Left ventricle myocardium inferior (tissue), 1 donor: ENCODE measurements at regions not wholly inside any gene's neighbourhood (a gene's known extent, or its start where the extent isn't known, plus 50 kb on each side); places are given as distances from the start of the nearest gene placed in this dataset.
A peak's percentile ranks its signal among the peaks of the same experiment; 100 is the strongest.

ENCODE experiments used
- DNase-seq: peaks from one replicate; pipeline ENCODE4 v3.0.0-alpha.2; 2020
- H3K27ac ChIP-seq: fragments of 200-600 bp; replicated peaks from 2 replicates; pipeline ENCODE4 v1.8.0; 2021
- H3K27me3 ChIP-seq: fragments of 200-600 bp; 2 replicates; pipeline ENCODE4 v1.8.0; 2021; ENCODE audit warnings: low read depth
- H3K36me3 ChIP-seq: fragments of 200-600 bp; 2 replicates; pipeline ENCODE4 v1.8.0; 2021
- H3K4me1 ChIP-seq: fragments of 200-600 bp; 2 replicates; pipeline ENCODE4 v1.8.0; 2021
- H3K4me3 ChIP-seq: fragments of 200-600 bp; 2 replicates; pipeline ENCODE4 v1.8.0; 2021; ENCODE audit warnings: mild to moderate bottlenecking, moderate library complexity
- H3K9me3 ChIP-seq: fragments of 200-600 bp; replicated peaks from 2 replicates; pipeline ENCODE4 v1.8.0; 2021
- CTCF ChIP-seq: fragments of 200-600 bp; IDR thresholded peaks from 2 replicates; pipeline ENCODE4 v1.8.0; 2021; ENCODE audit warnings: antibody characterized with exemption, mild to moderate bottlenecking, borderline replicate concordance
- intact Hi-C: fragments of 100-400 bp; cut with micrococcal nuclease; formaldehyde crosslinking; loops from one replicate; pipeline ENCODE4 v1.11.0; 2022
- donor health status: DM: no; HTN: yes; CAD: no; lungs with severe emphysema.

GRCh38 chr18:56413862-56414261 is 224.5 kb downstream of the TXNL1 start:
- intact Hi-C loops: no loop called here
- H3K27me3 ChIP-seq: no peaks in the 10 kb centered on the region
- no peaks in the 10 kb centered on the region for H3K4me1 ChIP-seq
- no peak for DNase-seq
- TF ChIP-seq CTCF: no peak
- no peaks in the 10 kb centered on the region for H3K36me3 ChIP-seq
- H3K4me3 ChIP-seq: no peak overlapping the region
- no peak overlapping the region for H3K27ac ChIP-seq
- no peaks in the 10 kb centered on the region for H3K9me3 ChIP-seq

GRCh38 chr18:56412951-56413350 is 225.4 kb downstream of the TXNL1 start:
- TF ChIP-seq CTCF: no peak
- intact Hi-C loops: no loop called here
- Histone ChIP-seq H3K9me3 (no peaks in the 10 kb centered on the region), H3K27ac (no peak overlapping the region), H3K27me3 (no peaks in the 10 kb centered on the region), H3K4me3 (no peak overlapping the region), H3K4me1 (no peaks in the 10 kb centered on the region), H3K36me3 (no peaks in the 10 kb centered on the region)
- no peak for DNase-seq

GRCh38 chr18:56409736-56410135 is 228.7 kb downstream of the TXNL1 start:
- intact Hi-C loops: no loop called here
- TF ChIP-seq CTCF: no peak
- no peaks in the 10 kb centered on the region for H3K27me3 ChIP-seq
- DNase-seq: no peak
- no peaks in the 10 kb centered on the region for H3K36me3 ChIP-seq
- H3K27ac ChIP-seq: no peak overlapping the region
- no peaks in the 10 kb centered on the region for H3K4me1 ChIP-seq
- no peak overlapping the region for H3K4me3 ChIP-seq
- peaks cover 8% of the 10 kb centered on the region for H3K9me3 ChIP-seq

- intact Hi-C loops: no loop called here
- no peak overlapping the region for H3K4me3 ChIP-seq
- no peaks in the 10 kb centered on the region for H3K4me1 ChIP-seq
- H3K36me3 ChIP-seq: no peaks in the 10 kb centered on the region
- no peak overlapping the region for H3K27ac ChIP-seq
- TF ChIP-seq CTCF: no peak
- peaks cover 8% of the 10 kb centered on the region for H3K9me3 ChIP-seq
- H3K27me3 ChIP-seq: no peaks in the 10 kb centered on the region
- no peak for DNase-seq
Measured at GRCh38 chr18:56407646-56408180, 230.7 kb downstream of the TXNL1 start.

GRCh38 chr18:56402872-56403516 is 235.4 kb downstream of the TXNL1 start:
- H3K36me3 ChIP-seq: no peaks in the 10 kb centered on the region
- no peaks in the 10 kb centered on the region for H3K4me1 ChIP-seq
- peaks cover 8% of the 10 kb centered on the region for H3K9me3 ChIP-seq
- intact Hi-C loops: no loop called here
- no peak overlapping the region for H3K4me3 ChIP-seq
- TF ChIP-seq CTCF: no peak
- DNase-seq: no peak
- peak overlapping the region; percentile 17 for H3K27ac ChIP-seq
- no peaks in the 10 kb centered on the region for H3K27me3 ChIP-seq
